HG03097 (cell line): ENCODE measurements at regions not wholly inside any gene's neighbourhood (a gene's known extent, or its start where the extent isn't known, plus 50 kb on each side); places are given as distances from the start of the nearest gene placed in this dataset.

ENCODE experiments used
- ATAC-seq: cut with Tn5 transposase; IDR thresholded peaks from one replicate; pipeline ENCODE4 v1.9.1; 2021; ENCODE audit not compliant: unreplicated experiment, low FRiP score

DNA sequence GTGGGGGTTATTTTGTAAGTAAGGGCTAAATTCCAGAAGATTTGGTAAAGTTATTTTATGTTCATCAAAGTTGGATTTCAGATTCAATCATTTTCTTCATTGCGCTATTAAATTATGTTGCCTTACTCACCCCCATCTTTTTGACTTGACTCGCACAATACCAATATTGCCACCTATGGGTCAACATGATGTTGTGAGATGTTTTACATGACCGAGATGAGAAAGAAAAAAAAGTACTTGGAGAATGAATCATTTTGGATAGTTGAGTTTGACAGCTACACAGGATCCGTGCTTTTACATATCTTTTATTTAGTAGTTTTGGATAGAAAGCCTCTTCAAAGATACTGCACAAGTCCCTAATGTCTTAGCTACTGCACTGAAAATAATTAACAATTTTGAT is 224.2 kb upstream of the EMCN start:
- no peak for ATAC-seq

DNA sequence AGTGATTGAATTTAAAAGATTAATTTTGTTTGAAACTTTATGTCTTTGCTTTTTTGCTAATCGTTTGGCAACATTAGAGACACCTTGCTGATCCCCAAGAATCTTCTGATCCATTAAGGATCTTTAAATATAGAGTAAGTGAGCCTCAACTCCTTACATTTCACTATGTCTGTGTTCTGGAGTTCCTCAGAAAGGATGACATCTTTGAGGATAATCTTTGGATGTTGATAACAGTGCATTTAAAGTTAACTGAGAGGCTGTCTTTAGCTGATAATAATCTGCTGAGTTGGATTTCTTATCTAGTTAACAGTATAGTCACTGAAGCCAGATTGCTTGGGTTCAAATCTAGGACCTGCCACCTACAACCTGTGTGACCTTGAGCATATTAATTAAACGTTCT is 221.6 kb upstream of the EMCN start:
- no peak for ATAC-seq

DNA sequence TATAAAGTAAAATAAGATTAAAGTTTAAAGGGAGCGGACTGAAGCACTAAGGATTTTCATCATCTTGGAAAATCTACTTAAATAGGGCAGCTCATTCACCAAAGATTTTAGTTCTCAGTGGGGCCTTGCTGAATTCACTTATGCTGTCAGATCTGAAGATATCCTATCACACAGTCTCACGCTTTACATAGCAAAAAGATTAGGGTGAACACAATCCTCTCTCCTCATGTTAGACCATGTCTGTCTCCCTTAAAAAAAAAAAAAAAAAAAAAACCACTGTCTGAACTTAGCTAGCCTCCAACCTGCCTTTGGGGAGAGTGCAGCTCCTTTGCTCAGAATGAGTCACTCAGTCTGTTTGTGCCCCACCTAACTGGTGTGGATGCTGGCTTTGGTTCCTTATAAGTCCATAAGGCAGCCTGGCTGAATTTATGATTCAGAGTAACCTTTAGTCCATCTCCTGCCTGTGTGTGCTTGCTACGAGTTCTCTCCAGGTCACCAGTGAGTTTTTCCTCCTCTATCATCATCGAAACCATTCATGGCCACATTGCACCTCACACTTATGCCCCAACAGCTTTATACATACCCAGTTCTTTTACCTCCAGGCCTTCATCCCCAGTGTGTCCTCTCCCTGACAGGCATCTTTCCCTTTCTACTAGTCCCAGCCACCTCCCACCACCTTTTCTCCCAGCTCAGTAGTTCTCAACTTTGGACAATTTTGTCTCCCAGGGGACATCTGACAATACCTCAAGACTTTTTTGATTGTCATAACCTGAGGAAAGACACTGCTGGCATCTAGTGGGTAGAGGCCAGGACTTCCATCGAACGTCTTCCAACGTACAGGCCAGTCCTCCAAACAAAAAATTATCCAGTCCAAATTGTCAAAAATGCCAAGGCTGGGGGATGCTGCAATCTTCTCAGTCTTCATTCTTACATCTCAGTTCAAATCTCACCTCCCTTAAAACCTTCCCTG is 220.7 kb upstream of the EMCN start:
- no peak for ATAC-seq

DNA sequence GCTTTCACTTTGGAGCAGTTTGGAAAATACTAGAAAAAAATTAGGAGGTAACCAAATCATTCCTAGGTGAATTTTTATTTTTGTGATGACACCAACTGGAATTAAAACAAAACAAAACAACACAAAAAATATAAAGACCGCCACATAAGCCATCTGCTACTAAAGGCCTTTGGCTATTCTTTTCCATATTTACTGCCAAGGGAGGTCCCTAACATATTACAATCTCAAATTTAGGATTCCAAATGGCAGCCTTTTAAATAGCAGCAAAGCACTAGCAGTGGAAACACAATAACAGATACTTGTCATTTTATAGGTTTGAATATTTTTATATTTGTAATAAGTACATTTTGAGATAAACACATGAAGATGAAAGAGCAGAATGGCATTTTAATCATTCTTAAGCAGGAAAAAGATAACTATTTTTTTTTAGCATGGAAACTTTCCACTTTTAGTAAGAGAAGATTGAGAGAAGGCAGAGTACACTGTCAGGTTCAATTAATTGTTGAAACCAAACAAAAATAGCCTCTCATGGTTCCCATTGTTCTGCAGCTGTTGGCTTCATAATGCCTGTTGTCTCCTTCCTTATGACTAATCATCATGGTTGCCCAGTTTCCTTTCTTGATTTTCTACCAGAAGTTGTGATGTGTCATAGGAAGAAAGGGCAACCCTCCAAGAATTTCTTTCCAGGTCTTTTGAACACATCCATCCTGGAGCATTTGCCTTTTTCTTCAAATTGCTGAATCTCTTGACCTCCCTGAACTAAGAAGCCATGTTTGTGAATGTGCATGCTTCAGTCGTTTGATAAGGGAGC is 219.0 kb upstream of the EMCN start:
- ATAC-seq = no peak

DNA sequence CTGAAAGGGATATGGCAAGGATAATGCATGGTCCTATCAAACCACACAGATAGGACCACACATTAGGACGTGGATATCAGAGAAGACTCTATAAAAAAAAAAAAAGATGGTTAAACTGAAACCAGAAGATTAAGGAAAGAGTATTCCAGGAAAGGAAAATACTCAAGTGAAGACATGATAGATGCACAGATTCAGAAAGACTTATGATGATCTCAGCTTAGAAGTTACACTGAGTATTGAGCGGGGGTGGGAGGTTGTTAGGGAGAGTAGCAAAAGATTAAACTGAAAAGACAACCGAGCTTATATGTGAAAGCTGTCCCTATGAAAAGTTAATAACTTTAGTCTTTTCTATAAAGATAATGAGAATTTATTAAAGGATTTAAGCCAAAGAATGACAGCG is 211.0 kb upstream of the EMCN start:
- ATAC-seq = no peak

DNA sequence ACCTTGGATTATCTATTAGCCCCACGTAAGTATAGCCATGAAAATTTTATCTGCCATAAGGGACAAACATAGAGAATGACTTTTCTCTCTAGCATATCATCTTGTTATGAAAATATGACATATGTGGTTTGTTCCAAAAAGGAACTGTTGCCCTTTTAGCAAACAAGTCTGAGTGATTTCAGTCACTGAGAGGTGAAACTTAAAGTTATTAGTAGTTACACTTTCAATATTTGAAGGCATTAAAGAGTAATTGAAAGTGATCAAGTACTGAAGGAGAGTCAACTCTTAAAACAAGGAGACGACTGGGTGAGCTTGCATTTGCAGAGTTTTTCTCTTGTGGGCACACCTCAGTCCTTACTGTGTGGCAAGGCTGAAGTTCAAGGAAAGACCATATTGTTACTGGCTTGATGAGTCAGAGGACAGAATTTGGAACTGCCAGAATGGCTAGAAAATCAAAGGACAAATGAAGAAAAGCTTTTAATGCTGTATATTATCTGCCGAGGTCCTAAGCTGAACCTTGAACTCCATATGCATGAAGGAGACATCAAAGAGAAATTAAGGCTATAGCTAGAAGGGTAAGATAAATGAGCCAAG is 205.1 kb upstream of the EMCN start:
- no peak for ATAC-seq

DNA sequence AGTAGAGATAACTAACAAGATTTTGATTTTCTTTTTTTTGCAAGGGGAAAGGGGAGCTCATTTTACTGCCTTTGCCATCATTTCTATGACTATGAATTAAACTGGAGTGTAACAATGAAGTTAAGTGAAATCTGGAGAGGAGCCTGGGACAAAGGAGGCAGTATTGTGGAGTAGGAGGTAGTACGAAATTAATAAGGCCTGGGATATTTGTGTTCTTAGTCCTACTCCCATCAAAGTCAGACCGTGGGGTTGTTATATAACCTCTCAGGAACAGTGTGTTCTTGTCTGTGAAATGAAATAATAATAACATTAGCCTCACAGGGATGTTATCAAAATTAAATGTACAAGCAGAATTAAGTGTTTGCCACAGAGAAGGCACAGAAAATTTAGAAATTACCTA is 204.3 kb upstream of the EMCN start:
- no peak for ATAC-seq

DNA sequence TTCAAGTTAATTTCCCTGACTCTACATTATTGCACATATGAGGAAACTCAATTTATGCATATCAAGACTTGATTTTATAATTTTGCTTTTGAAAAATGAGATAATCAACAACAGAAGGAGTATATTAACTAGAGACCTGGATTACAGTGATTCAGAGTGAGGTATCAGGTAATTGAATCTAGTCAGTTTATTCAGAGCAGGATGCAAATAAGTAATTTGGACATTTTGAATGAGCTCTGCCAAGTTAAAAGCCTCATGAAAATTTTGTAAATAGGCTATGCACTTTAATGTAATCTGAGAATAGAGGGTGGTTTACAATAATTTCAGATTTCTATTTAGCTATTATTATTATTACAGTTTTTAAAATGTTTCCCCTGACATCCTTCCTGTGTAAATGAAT is 203.7 kb upstream of the EMCN start:
- ATAC-seq = no peak

DNA sequence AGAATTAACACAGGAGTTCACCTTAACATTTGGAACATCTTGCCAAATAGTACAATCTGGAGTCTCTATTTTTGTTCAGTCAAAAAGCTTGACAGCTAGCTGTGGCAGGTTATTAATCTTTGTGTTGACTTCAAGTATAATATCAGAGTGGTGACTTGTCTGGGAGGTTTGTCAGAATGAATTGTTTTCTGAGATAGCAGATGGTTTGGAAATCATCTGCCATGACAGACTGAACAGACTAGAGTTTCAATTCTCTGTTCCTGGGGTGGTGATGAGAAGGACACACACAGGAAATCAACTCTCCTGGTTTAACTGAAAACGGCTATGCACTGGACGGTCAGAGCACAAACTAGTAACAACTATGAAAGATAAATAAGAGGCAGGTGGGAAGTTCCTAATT is 203.3 kb upstream of the EMCN start:
- no peak for ATAC-seq

DNA sequence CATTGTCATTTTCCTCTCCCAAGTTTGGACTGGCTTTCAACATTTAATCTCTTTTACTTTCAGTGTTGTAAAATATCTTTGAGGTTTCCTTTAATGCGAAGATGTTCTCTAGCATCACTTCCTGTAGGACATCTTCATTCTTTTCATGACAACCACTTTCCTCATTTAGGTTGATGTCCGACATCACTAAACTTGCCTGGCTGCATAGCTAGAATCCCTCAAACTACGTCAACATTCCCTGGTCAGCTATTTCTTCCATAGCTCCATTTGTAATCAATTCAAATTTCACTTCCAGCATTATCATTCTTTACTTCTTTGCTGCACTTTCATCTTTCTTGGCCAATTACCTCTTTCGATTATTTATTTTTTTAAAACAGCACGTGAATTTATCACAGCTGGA is 198.6 kb upstream of the EMCN start:
- ATAC-seq = no peak

DNA sequence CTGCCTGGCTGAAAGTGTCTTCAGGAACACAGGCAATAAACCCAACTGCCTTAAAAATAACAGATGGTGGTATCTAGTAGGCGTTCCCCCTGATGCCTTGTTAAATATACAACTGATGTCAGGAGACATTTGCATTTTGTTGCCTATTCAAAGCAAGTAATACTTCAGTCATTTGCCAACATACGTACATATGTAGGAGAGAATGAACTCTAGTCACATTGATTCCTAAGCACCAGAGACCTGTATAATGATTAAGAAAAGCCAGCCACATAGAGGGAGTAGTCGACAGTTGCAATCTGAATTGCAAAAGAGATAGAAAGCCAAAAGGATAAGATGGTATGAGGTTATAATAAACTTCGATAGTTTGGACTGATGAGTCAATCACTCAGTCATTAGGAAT is 191.0 kb upstream of the EMCN start:
- ATAC-seq = no peak

DNA sequence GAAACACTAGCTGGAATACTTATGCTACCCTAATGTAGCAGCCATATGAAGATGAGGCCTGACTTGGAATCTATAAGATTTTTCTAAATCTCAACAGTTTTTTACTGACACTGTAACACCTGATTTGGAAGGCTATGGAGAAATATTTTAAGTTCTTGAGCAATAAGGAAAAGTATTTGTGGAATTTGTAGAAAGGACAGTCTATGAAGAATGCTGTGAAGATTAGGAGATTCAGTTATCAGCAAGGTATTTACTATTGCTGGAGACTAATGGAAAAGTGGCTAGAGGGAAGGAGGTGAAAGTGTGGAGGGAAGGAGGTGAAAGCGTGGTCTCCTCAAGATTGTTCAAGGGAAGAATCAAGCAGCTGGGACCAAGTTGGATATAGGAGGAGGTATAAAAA is 190.0 kb upstream of the EMCN start:
- ATAC-seq = no peak

DNA sequence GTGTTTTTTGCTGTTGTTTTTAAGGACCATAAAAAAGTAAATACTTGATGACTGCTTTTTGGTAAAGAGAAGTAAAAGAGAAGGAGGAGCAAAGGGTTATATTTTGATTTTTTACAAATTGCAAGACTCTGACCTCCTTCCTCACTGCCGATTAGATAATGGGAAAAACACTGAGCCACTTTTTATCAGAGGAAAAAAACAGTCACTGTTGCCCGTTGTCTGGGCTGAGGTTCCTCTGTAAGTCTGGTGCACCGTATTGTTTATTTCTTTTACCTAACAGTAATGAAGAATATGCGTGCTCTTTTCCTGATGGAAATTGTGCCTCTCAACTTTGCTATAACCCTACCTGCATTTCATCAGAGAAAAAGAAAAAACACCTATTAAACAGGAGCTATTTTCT is 178.7 kb upstream of the EMCN start:
- no peak for ATAC-seq

DNA sequence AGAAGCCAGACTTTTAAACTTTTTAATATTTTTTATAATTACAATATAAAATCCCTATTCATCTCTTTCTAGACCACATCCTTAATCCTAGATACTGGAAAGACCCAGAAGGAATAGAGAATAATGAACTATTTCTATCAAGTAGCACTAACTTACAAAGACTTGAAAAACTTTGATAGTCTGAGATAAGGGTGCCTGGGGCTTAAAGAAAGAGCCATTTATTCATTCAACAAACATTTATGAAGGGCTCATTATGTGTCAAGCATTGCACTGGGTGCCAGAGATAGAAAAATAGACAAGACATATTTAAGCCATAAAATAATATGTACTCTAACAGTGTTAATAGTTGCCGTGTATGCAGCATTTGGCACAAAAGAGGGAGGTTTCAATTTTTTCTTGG is 178.0 kb upstream of the EMCN start:
- no peak for ATAC-seq

DNA sequence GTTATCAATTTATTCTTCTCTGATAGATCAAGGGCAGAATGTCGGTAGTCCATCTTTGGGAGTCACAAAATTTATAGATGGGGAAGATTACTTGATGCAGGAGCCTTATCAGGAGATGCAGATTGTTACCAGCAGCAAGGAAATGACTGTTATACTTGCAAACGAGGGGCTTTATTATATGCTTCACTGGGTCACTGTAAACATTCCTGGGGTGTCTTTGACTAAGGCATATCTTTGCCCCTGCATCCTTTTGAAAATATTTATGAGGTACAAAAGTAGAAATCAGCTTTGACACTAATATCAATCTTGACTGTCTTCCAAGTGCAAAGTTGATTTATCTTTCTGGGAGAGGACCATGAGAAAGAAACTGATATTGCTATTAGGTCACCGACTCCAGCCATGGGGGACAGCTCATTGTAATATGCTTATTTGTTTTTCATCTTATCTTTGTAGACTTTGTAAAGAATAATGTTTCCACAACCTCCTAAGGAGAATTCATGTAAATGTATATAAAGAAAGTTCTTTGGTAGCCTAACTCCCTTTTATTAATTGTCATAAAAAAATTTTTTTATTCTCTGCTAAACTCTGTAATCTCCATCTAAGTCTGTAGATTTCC is 177.3 kb upstream of the EMCN start:
- ATAC-seq = no peak

DNA sequence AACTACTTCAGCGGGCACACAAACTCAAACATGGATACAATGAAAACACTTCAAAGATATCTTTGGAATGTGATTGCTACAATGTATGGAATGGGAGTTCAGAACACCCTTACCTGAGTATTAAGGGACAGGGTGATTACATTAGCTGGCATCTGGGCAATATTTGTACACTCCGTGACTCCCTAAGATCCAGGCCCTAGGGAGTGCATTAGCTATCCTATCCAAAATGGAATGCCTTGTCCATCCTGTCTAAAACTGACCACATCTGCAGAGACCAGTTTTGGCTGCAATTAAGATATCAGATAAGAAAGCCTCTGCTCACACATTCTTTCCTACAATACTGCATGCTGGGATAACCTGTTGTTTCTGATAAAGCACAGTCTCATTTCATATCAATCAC is 176.6 kb upstream of the EMCN start:
- no peak for ATAC-seq

DNA sequence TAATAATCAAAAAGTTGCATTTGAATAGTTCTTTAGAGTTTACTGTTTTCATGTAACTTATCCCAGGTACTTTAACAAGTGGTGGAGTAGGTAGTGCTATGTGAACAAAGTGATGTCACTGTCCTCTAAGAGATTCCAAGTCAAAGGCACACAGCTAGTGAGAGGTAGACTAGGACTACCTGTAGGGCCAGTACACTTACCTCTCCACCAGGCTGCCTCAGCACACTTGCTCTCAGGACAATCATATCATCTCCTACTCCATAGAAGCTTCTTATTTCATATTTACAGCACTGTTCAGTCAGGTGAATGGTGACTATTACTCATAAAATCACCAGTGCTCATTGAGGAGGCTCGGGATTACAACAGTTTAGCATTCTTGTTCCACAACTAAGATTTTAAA is 173.0 kb upstream of the EMCN start:
- ATAC-seq = no peak

DNA sequence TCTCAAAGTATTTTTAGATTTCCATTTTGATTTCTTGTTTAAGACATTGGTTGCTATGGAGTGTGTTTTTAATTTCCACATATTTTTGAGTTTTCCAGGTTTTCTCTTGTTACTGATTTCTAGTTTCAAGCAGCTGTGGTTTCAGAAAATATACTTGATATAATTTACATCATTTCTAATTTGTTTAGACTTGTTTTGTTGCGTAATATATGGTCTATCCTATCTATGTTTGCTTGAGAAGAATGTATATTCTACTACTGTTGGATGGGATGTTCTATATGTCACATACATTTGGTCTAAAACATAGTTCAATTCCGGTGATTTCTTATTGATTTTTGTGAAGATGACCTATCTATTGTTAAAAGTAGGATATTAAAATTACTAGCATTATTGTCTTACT is 170.5 kb upstream of the EMCN start:
- ATAC-seq = no peak

DNA sequence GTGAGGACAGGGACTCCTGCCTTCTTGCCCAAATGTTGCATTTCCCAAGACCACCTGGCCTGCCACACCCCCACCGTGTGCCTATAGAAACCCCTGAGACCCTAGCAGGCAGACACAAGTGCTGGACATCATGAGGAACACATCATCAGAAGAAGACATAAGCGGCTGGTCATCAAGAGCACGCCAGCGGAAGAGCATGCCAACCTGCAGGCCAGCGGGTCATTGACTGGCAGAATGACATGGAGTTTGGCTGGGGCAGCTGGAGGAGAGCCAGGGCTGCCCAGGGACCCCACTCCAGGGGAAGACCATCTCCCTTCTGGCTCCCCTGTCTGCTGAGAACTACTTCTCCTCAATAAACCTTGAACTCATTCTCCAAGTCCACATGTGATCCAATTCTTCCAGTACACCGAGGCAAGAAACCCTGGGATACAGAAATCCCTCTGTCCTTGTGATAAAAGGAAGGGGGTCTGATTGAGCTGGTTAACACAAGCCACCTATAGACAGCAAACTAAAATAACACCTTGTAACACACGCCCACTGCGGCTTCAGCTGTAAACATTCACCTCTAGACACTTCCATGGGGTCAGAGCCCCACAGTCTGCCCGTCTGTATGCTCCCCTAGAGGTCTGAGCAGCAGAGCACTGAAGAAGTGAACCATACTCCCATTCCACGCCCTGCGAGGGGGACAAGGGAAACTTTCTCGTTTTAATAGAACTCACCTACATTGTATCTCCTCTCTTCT is 164.8 kb upstream of the EMCN start:
- no peak for ATAC-seq

DNA sequence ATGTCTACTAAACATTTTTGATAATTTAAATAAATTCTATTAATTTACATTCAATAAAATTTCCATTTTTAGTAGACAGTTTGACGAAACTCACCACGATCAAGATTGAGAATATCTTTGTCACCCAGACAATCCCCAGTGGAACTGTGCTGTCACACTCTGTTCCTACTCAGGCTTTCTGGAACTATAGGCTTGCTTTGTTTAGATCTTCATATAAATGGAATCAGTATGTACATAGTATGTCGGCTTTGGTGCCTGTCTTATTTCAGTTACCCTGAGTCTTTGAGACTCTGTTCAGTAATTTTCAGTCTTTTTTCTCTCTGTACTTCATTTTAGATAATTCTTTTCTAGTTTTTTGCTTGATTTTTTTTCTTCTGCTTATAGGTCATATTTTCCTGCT is 163.5 kb upstream of the EMCN start:
- no peak for ATAC-seq
